AG04450 (cell line): ENCODE measurements at regions not wholly inside any gene's neighbourhood (a gene's known extent, or its start where the extent isn't known, plus 50 kb on each side); places are given as distances from the start of the nearest gene placed in this dataset.

Experiments
- CTCF ChIA-PET: fragments of 300-600, 350-600 bp; formaldehyde crosslinking; extraction: SDS; loops from one replicate; lab custom pipeline; 2022; ENCODE audit warnings: antibody characterized with exemption, inconsistent platforms; lab: Charles Lee
- POLR2A ChIA-PET: fragments of 350-600 bp; formaldehyde crosslinking; extraction: SDS; loops from one replicate; lab custom pipeline; 2021; ENCODE audit warnings: antibody characterized with exemption, inconsistent platforms; lab: Yijun Ruan, JAX
- DNase-seq: peaks from one replicate; pipeline ENCODE4 v3.0.0-alpha.2; 2011; ENCODE audit warnings: low read depth, low spot score
- H3K27ac ChIP-seq: one replicate; pipeline ENCODE4 v1.5.1; 2012; ENCODE audit warnings: low read depth, low read length, control low read depth
- H3K27me3 ChIP-seq: one replicate; pipeline ENCODE4 v1.6.0; 2012; ENCODE audit warnings: low read length; ENCODE audit not compliant: control insufficient read depth, insufficient read depth
- H3K4me3 ChIP-seq: 2 replicates; pipeline ENCODE4 v1.5.1; 2011; ENCODE audit warnings: mild to moderate bottlenecking, low read depth, low read length, control low read depth
- H3K9me3 ChIP-seq: 2 replicates; pipeline ENCODE4 v1.5.1; 2012; ENCODE audit warnings: low read length; ENCODE audit not compliant: control insufficient read depth, insufficient read depth
- CTCF ChIP-seq: IDR thresholded peaks from 2 replicates; pipeline ENCODE4 v1.5.1; 2011; ENCODE audit warnings: low read depth, low read length, control low read depth, inconsistent platforms

GRCh38 chr4:35025152-35025834 lies 1219.0 kb downstream of the ARAP2 start:
- POLR2A ChIA-PET = no interaction called here
- peaks cover 4% of the 10 kb centered on the region; the same call in 1 of the 2 replicates for H3K9me3 ChIP-seq
- no peaks in the 10 kb centered on the region for H3K27me3 ChIP-seq
- TF ChIP-seq CTCF = no peak
- no peak overlapping the region for H3K4me3 ChIP-seq
- H3K27ac ChIP-seq = no peak overlapping the region
- no peak for DNase-seq
- CTCF ChIA-PET = no interaction called here

- no peak for TF ChIP-seq CTCF
- no peaks in the 10 kb centered on the region for H3K27me3 ChIP-seq
- H3K27ac ChIP-seq = no peak overlapping the region
- ChIA-PET CTCF (no interaction called here), POLR2A (no interaction called here)
- no peak for DNase-seq
- no peak overlapping the region for H3K4me3 ChIP-seq
- peaks cover 15% of the 10 kb centered on the region for H3K9me3 ChIP-seq
Measured at GRCh38 chr4:35038079-35038805, 1206.1 kb downstream of the ARAP2 start.

- Histone ChIP-seq H3K27me3 (no peaks in the 10 kb centered on the region), H3K27ac (no peak overlapping the region), H3K9me3 (peaks cover 15% of the 10 kb centered on the region), H3K4me3 (no peak overlapping the region)
- CTCF ChIA-PET = no interaction called here
- TF ChIP-seq CTCF = no peak
- POLR2A ChIA-PET = no interaction called here
- DNase-seq = no peak
Measured at GRCh38 chr4:35038845-35039244, 1205.5 kb downstream of the ARAP2 start.

GRCh38 chr4:35052546-35052945 lies 1191.8 kb downstream of the ARAP2 start:
- H3K9me3 ChIP-seq = peaks cover 10% of the 10 kb centered on the region; the same call in 1 of the 2 replicates
- ChIA-PET CTCF (no interaction called here), POLR2A (no interaction called here)
- H3K27me3 ChIP-seq = no peaks in the 10 kb centered on the region
- TF ChIP-seq CTCF = no peak
- H3K4me3 ChIP-seq = no peak overlapping the region
- no peak overlapping the region for H3K27ac ChIP-seq
- DNase-seq = no peak

GRCh38 chr4:35063031-35063570 lies 1181.2 kb downstream of the ARAP2 start:
- CTCF ChIA-PET = no interaction called here
- no peak for TF ChIP-seq CTCF
- H3K27ac ChIP-seq = no peak overlapping the region
- no peak for DNase-seq
- no peak overlapping the region for H3K4me3 ChIP-seq
- POLR2A ChIA-PET = no interaction called here
- H3K9me3 ChIP-seq = no peaks in the 10 kb centered on the region
- H3K27me3 ChIP-seq = no peaks in the 10 kb centered on the region
